GM21447 (cell line): ENCODE measurements at regions not wholly inside any gene's neighbourhood (a gene's known extent, or its start where the extent isn't known, plus 50 kb on each side); places are given as distances from the start of the nearest gene placed in this dataset.
"Not testable (repeated sequence)": the region's sequence is repeated elsewhere in the genome, so short reads cannot be mapped to it uniquely, and the experiment has no call there.

ENCODE experiments used
- ATAC-seq: cut with Tn5 transposase; IDR thresholded peaks from one replicate; pipeline ENCODE4 v1.9.1; 2021; ENCODE audit not compliant: unreplicated experiment

- not testable (repeated sequence) for ATAC-seq
These were observed 173.9 kb upstream of the PRSS1 start for GRCh38 chr7:142575351-142575750.

GRCh38 chr7:142571581-142571980 is 177.7 kb upstream of the PRSS1 start:
- no peak for ATAC-seq

GRCh38 chr7:142569851-142570250 is 179.4 kb upstream of the PRSS1 start:
- no peak for ATAC-seq

- ATAC-seq: no peak
These were observed 180.7 kb upstream of the PRSS1 start for GRCh38 chr7:142568435-142569097.

- ATAC-seq: no peak
These were observed 181.8 kb upstream of the PRSS1 start for GRCh38 chr7:142567201-142568075.

- ATAC-seq: no peak
These were observed 183.0 kb upstream of the PRSS1 start for GRCh38 chr7:142566271-142566670.

GRCh38 chr7:142564125-142564524 is 185.1 kb upstream of the PRSS1 start:
- ATAC-seq: not testable (repeated sequence)

- ATAC-seq: no peak
These were observed 185.8 kb upstream of the PRSS1 start for GRCh38 chr7:142563470-142563869.

GRCh38 chr7:142562688-142563087 is 186.6 kb upstream of the PRSS1 start:
- no peak for ATAC-seq

GRCh38 chr7:142561396-142561795 is 187.9 kb upstream of the PRSS1 start:
- ATAC-seq: not testable (repeated sequence)

GRCh38 chr7:142560770-142561169 is 188.5 kb upstream of the PRSS1 start:
- ATAC-seq: not testable (repeated sequence)

GRCh38 chr7:142560166-142560565 is 189.1 kb upstream of the PRSS1 start:
- ATAC-seq: no peak

GRCh38 chr7:142557971-142558582 is 191.2 kb upstream of the PRSS1 start:
- peak; percentile 91 for ATAC-seq

GRCh38 chr7:142556740-142557139 is 192.5 kb upstream of the PRSS1 start:
- no peak for ATAC-seq

GRCh38 chr7:142554560-142555532 is 194.4 kb upstream of the PRSS1 start:
- no peak for ATAC-seq

GRCh38 chr7:142553216-142553615 is 196.1 kb upstream of the PRSS1 start:
- no peak for ATAC-seq

GRCh38 chr7:142548978-142549377 is 200.3 kb upstream of the PRSS1 start:
- no peak for ATAC-seq

- no peak for ATAC-seq
These were observed 202.8 kb upstream of the PRSS1 start for GRCh38 chr7:142546452-142546851.

GRCh38 chr7:142542942-142543341 is 206.3 kb upstream of the PRSS1 start:
- ATAC-seq: no peak

GRCh38 chr7:142542105-142542504 is 207.2 kb upstream of the PRSS1 start:
- ATAC-seq: no peak

GRCh38 chr7:142540371-142540770 is 208.9 kb upstream of the PRSS1 start:
- no peak for ATAC-seq
